GM21390 (cell line): ENCODE measurements at regions not wholly inside any gene's neighbourhood (a gene's known extent, or its start where the extent isn't known, plus 50 kb on each side); places are given as distances from the start of the nearest gene placed in this dataset.
"Not testable (repeated sequence)": the region's sequence is repeated elsewhere in the genome, so short reads cannot be mapped to it uniquely, and the experiment has no call there.

Source experiments
- ATAC-seq: cut with Tn5 transposase; IDR thresholded peaks from one replicate; pipeline ENCODE4 v1.9.1; 2021; ENCODE audit not compliant: unreplicated experiment

DNA sequence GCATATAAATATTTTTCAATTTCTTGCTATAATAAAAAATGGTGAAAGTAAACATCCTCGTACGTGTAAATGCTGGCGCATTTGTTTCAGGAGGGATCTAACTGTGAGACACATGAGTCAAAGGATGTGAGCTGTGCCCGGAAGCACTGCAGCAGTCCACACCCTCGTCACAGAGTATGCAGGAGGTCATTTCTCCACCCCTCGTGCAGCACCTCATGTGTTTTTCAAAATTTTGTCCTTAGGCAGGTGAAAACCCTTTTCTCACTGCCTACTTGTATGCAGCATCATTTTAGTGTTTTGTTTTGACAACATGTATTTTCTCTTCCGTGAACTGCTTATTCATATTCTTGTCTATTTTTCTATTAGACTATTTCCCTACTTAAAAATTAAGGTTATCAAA, 162.7 kb downstream of the AVL9 start:
- ATAC-seq, result no peak

DNA sequence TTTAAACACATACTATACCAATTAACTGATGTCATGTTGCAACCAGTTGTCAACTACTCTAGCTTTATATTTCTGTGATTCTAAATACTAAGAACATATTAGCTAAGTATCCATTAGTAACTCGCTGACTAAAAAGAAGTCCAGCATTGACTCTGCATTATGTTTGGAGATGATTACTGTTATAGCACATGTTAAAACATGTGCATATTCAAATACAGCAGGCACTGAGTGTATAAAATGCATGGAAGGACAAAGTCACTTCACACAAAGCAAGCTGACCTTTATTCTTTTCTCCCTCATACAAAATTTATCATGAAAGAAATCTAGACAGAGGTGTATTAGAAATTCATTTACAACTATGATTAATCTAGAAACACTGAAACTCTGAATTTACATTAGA, 159.3 kb downstream of the AVL9 start:
- not testable (repeated sequence) for ATAC-seq

DNA sequence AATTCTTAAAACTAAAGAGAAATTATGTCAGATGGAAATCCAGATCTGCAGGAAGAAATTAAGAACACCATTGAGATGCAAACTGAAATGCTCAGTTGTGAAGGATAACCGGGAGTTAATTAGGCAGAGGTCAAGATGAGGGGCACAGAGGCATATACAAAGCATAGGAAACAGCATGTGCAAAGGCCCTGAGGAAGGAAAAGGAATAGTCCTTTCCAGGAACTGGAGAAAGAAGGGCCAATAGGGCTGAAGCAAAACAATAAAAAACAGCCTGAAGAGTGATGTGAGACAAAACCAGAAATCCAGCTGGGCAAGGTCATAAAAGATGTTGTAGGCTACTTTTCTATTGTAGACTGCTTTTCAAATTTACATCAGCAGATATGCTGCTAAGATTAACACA, 155.1 kb downstream of the AVL9 start:
- not testable (repeated sequence) for ATAC-seq

- no peak for ATAC-seq
These were observed 153.3 kb downstream of the AVL9 start for GRCh38 chr7:32648408-32649156.

- ATAC-seq, result not testable (repeated sequence)
These were observed 150.0 kb downstream of the AVL9 start for GRCh38 chr7:32645255-32645654.

- no peak for ATAC-seq
These were observed 147.9 kb downstream of the AVL9 start for GRCh38 chr7:32643194-32643593.

GRCh38 chr7:32639122-32639521, 143.8 kb downstream of the AVL9 start:
- ATAC-seq, result no peak

GRCh38 chr7:32638479-32639121, 143.3 kb downstream of the AVL9 start:
- peak; percentile 77 for ATAC-seq
